PC-3 (cell line): ENCODE measurements at regions not wholly inside any gene's neighbourhood (a gene's known extent, or its start where the extent isn't known, plus 50 kb on each side); places are given as distances from the start of the nearest gene placed in this dataset.

Experiments used
- EZH2 ChIP-seq: fragments of 300-600 bp; sonication (generic); IDR thresholded peaks from one replicate; pipeline ENCODE4 v1.6.1; 2017; ENCODE audit warnings: antibody characterized with exemption, mild to moderate bottlenecking, low read length; ENCODE audit not compliant: unreplicated experiment
- EZH2phosphoT487 ChIP-seq: fragments of 300-600 bp; sonication (generic); IDR thresholded peaks from 2 replicates; pipeline ENCODE4 v1.6.1; 2018; ENCODE audit warnings: mild to moderate bottlenecking, antibody characterized with exemption, low read length, borderline replicate concordance
- TF ChIP-seq, protein P1 (sequence below): fragments of 300-600 bp; sonication (generic); conservative IDR thresholded peaks from 2 replicates; pipeline ENCODE4 v1.5.1; 2017; ENCODE audit warnings: antibody characterized with exemption, low read depth, mild to moderate bottlenecking, low read length

- TF ChIP-seq, protein P1, sequence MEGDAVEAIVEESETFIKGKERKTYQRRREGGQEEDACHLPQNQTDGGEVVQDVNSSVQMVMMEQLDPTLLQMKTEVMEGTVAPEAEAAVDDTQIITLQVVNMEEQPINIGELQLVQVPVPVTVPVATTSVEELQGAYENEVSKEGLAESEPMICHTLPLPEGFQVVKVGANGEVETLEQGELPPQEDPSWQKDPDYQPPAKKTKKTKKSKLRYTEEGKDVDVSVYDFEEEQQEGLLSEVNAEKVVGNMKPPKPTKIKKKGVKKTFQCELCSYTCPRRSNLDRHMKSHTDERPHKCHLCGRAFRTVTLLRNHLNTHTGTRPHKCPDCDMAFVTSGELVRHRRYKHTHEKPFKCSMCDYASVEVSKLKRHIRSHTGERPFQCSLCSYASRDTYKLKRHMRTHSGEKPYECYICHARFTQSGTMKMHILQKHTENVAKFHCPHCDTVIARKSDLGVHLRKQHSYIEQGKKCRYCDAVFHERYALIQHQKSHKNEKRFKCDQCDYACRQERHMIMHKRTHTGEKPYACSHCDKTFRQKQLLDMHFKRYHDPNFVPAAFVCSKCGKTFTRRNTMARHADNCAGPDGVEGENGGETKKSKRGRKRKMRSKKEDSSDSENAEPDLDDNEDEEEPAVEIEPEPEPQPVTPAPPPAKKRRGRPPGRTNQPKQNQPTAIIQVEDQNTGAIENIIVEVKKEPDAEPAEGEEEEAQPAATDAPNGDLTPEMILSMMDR = no peak
- TF ChIP-seq EZH2 (no peak), EZH2phosphoT487 (no peak)
These were observed 186.3 kb upstream of the CLEC14A start for GRCh38 chr14:38442208-38442607.
